Heart left ventricle (tissue), 16 donors: ENCODE measurements at regions not wholly inside any gene's neighbourhood (a gene's known extent, or its start where the extent isn't known, plus 50 kb on each side); places are given as distances from the start of the nearest gene placed in this dataset.

ENCODE experiments used
- ATAC-seq, 4 donors: fragments of 200-7000 bp; cut with Tn5 transposase; one replicate each; pipeline ENCODE4 v1.9.1; 2020 to 2022; ENCODE audit warnings: moderate library complexity in 4 of 4, mild to moderate bottlenecking in 3 of 4, moderate number of reproducible peaks in 1 of 4
- DNase-seq, 5 donors: peaks; one replicate each; pipeline ENCODE4 v3.0.0-alpha.2; 2020
- H3K27ac ChIP-seq, 12 donors: fragments of 200-600 bp; sonication (generic) in 4 of 12; one replicate each; pipeline versions ENCODE4 v1.5.0 to v1.8.0; 2016 to 2022; ENCODE audit warnings: mild to moderate bottlenecking in 2 of 12
- H3K27me3 ChIP-seq, 9 donors: fragments of 200-600 bp; sonication (generic) in 2 of 9; one replicate each; pipeline versions ENCODE4 v1.5.1 to v1.8.0; 2016 to 2022; ENCODE audit warnings: mild to moderate bottlenecking in 3 of 9
- H3K36me3 ChIP-seq, 9 donors: fragments of 200-600 bp; sonication (generic) in 2 of 9; one replicate each; pipeline versions ENCODE4 v1.5.0 to v1.8.0; 2018 to 2022; ENCODE audit warnings: mild to moderate bottlenecking in 2 of 9
- H3K4me1 ChIP-seq, 12 donors: fragments of 200-600 bp; sonication (generic) in 4 of 12; one replicate each; pipeline versions ENCODE4 v1.5.0 to v1.8.0; 2016 to 2022; ENCODE audit warnings: mild to moderate bottlenecking in 3 of 12
- H3K4me3 ChIP-seq, 12 donors: fragments of 200-600 bp; sonication (generic) in 4 of 12; one replicate each; pipeline versions ENCODE4 v1.5.0 to v1.8.0; 2017 to 2022; ENCODE audit warnings: mild to moderate bottlenecking in 9 of 12, moderate library complexity in 4 of 12
- H3K9me3 ChIP-seq, 12 donors: fragments of 200-600 bp; sonication (generic) in 4 of 12; one replicate each; pipeline versions ENCODE4 v1.5.0 to v1.8.0; 2016 to 2022; ENCODE audit warnings: mild to moderate bottlenecking in 1 of 12
- POLR2A ChIP-seq, 2 donors: fragments of 450-650 bp; IDR thresholded peaks; one replicate each; pipeline ENCODE4 v1.6.1; 2017; ENCODE audit warnings: antibody characterized with exemption in 2 of 2, mild to moderate bottlenecking in 2 of 2, moderate library complexity in 2 of 2
- WGBS, 4 donors: extraction: QIAGEN DNeasy Blood & Tissue Kit in 2 of 4; methylation state at CpG; one replicate each; pipeline versions ENCODE4 v1.1.5 to v1.1.7; 2013 to 2018; 5-methylcytosine and 5-hydroxymethylcytosine counted together
- intact Hi-C, 10 donors: fragments of 100-400 bp; cut with DNase I; formaldehyde crosslinking; loops; one replicate each; pipeline versions ENCODE4 v1.11.1 to v1.14.2; 2022
- TF ChIP-seq, protein P1 (sequence below), 12 donors: fragments of 200-600 bp; sonication (generic) in 4 of 12; IDR thresholded peaks; one replicate each; pipeline versions ENCODE4 v1.5.0 to v1.8.0; 2018 to 2022; ENCODE audit warnings: antibody characterized with exemption in 12 of 12, mild to moderate bottlenecking in 5 of 12
- donor health status: ischemic (EF 13 %, LVEDD 7.1; RV severe dilation, severe dysfunction).
- donor health status: healthy with polysubstance abuse.
- donor health status: DM: no; HTN: yes; CAD: no.
- donor health status: DM: no; HTN: no; CAD: no.
- donor health status: ischemic (EF 25% LVEDD 6.9; RV normal size, moderate dysfunction).
- donor health status: ischemic (EF 25% LVEDD 5.7; RV mildly dilated, moderate dysfunction).
- donor health status: healthy.
- donor health status: DM: yes; HTN: yes; CAD: no.
- donor health status: ischemic (EF 35%, LVEDD 5.7; RV mildly dilated, moderate dysfunction).
- donor health status: nonischemic (EF 11% LVEDD 7.7; RV severe dilation, severe dysfunction).
- donor health status: DM: yes; HTN: yes; CAD: no.
- donor health status: PGD.
- donor health status: ischemic (EF 29% LVEDD 5.4; RV normal size, mild dysfunction).
- donor health status: nonischemic (EF 23%, LVEDD 6.1; RV moderate dilation, normal function).

DNA sequence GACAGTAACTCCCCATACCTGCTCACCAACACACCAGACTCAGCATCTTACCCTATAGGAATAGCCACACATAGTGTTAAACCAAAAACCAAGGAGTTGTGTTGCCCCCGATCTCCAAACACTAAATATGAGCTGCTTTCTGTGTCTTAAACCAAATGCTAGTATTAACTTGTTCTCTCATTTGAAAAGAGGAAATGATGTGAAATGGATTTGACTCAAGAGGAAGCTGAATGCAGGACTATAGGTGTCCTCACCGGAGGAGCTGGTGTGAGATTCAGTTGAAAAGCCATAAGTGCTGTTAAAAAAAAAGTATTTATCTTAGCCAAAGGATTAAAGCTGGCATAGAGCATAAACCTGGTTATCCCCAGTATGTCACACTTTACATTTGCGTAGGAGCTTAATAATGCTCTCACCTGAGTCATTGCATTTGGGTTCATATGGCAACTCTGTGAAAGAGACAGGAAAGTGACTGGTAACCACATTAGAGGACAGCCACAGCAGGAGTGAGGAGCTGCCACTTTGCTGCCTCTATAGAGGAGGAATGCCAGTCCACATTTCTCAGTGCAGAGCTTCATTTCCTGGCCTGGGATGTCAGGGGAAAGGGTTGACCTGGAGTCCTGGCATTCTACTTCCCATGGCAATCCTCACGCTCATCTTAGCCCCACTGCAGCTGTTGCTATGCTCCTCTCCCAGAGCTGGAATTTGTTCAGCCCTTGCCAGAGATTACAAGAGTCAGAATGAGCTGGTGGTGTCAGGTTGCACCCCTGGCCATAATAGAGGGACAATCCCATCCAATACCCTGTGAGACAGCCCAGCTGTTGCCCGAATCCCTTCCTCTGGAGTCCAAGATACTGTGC, 143.3 kb upstream of the ANKFN1 start:
- intact Hi-C loops, result no loop called here
- no peaks in the 10 kb centered on the region for H3K27me3 ChIP-seq
- H3K36me3 ChIP-seq, result no peaks in the 10 kb centered on the region
- DNase-seq (no peak), ATAC-seq (no peak)
- H3K27ac ChIP-seq, result no peak overlapping the region
- TF ChIP-seq, protein P1, sequence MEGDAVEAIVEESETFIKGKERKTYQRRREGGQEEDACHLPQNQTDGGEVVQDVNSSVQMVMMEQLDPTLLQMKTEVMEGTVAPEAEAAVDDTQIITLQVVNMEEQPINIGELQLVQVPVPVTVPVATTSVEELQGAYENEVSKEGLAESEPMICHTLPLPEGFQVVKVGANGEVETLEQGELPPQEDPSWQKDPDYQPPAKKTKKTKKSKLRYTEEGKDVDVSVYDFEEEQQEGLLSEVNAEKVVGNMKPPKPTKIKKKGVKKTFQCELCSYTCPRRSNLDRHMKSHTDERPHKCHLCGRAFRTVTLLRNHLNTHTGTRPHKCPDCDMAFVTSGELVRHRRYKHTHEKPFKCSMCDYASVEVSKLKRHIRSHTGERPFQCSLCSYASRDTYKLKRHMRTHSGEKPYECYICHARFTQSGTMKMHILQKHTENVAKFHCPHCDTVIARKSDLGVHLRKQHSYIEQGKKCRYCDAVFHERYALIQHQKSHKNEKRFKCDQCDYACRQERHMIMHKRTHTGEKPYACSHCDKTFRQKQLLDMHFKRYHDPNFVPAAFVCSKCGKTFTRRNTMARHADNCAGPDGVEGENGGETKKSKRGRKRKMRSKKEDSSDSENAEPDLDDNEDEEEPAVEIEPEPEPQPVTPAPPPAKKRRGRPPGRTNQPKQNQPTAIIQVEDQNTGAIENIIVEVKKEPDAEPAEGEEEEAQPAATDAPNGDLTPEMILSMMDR (IDR thresholded peaks at IDR 0.05), result no peak
- no peak for TF ChIP-seq POLR2A (IDR thresholded peaks at IDR 0.05)
- 50 to 58% (median 57%) methylated on average over 5 of the region's 5 CpGs for WGBS, 4 donors
- H3K4me3 ChIP-seq, result no peak overlapping the region
- peaks cover 0 to 12% (median 0%) of the 10 kb centered on the region in 12 donors for H3K9me3 ChIP-seq
- H3K4me1 ChIP-seq, result no peaks in the 10 kb centered on the region

DNA sequence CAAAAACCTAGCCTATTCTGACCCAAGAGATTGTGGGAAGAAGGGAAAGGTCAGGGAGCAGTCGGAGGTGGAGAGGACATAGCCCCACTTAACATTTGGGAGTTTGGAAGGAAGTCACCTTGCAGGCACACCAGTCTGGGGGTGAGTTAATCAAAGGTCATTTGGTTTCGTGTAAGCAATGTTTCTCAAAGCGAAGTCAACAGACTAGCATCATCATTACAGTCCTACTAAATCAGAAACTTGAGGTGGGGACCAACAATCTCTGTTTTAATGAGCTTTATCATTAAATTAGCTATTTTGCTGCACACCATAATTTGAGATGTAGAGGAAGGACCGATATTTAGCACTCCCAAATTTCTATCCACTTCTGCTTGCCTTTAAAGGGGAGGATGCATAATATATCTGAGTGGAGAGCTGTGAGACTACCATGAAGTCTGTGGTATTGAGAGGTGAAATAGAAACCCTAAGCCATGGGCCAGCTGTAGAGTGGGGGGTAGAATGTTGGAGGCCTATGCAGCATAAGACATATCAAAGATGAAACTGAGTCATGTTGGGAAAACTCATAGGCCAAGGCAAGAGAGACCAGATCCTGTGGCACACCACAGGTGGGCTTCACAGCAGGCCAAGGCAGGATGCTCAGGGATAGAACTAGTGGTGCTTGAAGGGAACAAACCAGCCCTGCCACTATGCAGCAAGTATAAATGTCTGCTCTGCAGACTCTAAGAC, 141.7 kb upstream of the ANKFN1 start:
- intact Hi-C loops, result no loop called here
- WGBS, 4 donors, result 75 to 89% (median 79%) methylated on average over 4 of the region's 4 CpGs
- peaks cover 0 to 12% (median 0%) of the 10 kb centered on the region in 12 donors for H3K9me3 ChIP-seq
- DNase-seq, result no peak
- no peaks in the 10 kb centered on the region for H3K4me1 ChIP-seq
- no peak for ATAC-seq
- no peaks in the 10 kb centered on the region for H3K27me3 ChIP-seq
- H3K4me3 ChIP-seq, result no peak overlapping the region
- TF ChIP-seq, protein P1 (IDR thresholded peaks at IDR 0.05), result no peak
- TF ChIP-seq POLR2A (IDR thresholded peaks at IDR 0.05), result no peak
- H3K36me3 ChIP-seq, result no peaks in the 10 kb centered on the region
- no peak overlapping the region for H3K27ac ChIP-seq

DNA sequence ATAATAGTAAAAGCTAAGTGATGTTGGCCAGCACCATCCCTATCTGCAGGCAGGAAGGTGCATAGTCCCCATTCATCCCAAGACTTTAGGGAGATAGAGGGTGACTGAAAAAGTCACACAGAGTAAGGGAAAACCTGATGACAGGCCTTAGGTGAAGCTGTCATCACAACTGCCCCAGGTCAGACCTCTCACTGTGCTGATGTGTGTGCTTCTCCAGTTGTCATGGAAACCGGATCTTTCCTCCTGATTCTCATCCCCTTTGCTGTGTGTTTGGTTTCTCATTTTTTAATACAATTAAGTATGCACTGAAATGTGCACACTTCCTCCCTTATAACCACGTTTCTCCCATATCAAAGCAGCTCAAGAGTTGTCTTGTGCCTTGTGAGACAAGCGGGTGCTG, 135.1 kb upstream of the ANKFN1 start:
- no peak overlapping the region for H3K4me3 ChIP-seq
- peaks cover 0 to 8% (median 0%) of the 10 kb centered on the region in 9 donors for H3K27me3 ChIP-seq
- no peak overlapping the region for H3K27ac ChIP-seq
- no peak for ATAC-seq
- intact Hi-C loops, result no loop called here
- TF ChIP-seq, protein P1 (IDR thresholded peaks at IDR 0.05), result no peak
- TF ChIP-seq POLR2A (IDR thresholded peaks at IDR 0.05), result no peak
- DNase-seq, result no peak
- 17 to 42% (median 22%) methylated on average over 3 of the region's 3 CpGs for WGBS, 4 donors
- no peaks in the 10 kb centered on the region for H3K36me3 ChIP-seq
- peaks cover 0 to 8% (median 0%) of the 10 kb centered on the region in 12 donors for H3K9me3 ChIP-seq
- no peaks in the 10 kb centered on the region for H3K4me1 ChIP-seq

DNA sequence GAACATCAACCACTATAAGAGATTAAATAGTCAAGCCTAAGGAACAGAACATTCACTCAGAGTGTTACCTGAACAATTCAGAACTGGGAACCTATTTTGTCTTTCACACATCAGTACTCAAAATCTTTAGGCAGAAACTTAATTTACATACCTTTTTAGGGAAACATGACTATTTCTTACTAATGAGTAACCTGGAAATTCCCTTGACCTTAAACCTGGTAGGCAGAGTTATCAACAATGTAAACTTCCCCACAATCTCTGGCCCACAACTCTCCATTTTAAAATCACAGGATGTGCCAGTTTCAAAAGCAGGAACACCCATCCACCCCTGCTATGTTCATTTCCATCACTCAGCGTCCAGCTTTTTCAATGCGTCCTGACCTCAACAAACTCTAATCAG, 132.9 kb upstream of the ANKFN1 start:
- 60 to 79% (median 64%) methylated on average over 2 of the region's 2 CpGs for WGBS, 4 donors
- no peak for ATAC-seq
- peaks cover 0 to 8% (median 0%) of the 10 kb centered on the region in 9 donors for H3K27me3 ChIP-seq
- no peak overlapping the region for H3K27ac ChIP-seq
- H3K36me3 ChIP-seq, result no peaks in the 10 kb centered on the region
- intact Hi-C loops, result no loop called here
- no peak for TF ChIP-seq POLR2A (IDR thresholded peaks at IDR 0.05)
- TF ChIP-seq, protein P1 (IDR thresholded peaks at IDR 0.05), result no peak
- H3K4me3 ChIP-seq, result no peak overlapping the region
- no peak for DNase-seq
- no peaks in the 10 kb centered on the region for H3K9me3 ChIP-seq
- no peaks in the 10 kb centered on the region for H3K4me1 ChIP-seq
